K562 (cell line): ENCODE measurements at regions not wholly inside any gene's neighbourhood (a gene's known extent, or its start where the extent isn't known, plus 50 kb on each side); places are given as distances from the start of the nearest gene placed in this dataset.

Source experiments
- ATAC-seq: fragments of 200-7000 bp; cut with Tn5 transposase; 3 replicates; pipeline ENCODE4 v1.9.1; 2020; ENCODE audit warnings: moderate library complexity
- BruUV-seq: library from RNA; stranded (reverse); fragments of 400-500 nt; replicated peaks from 2 replicates; lab custom pipeline; 2021; lab: Mats Ljungman, UMichigan
- CTCF ChIA-PET: fragments of 300-600 bp; formaldehyde crosslinking; extraction: SDS; loops from one replicate; lab custom pipeline; 2021; ENCODE audit warnings: low intra/inter-chr PET ratio; lab: Yijun Ruan, JAX
- POLR2A ChIA-PET: fragments of 300-600, 350-650 bp; sonication (Branson Sonifier 250); formaldehyde crosslinking; extraction: SDS; loops from one replicate; lab custom pipeline; 2021; ENCODE audit warnings: antibody characterized with exemption, inconsistent platforms; lab: Yijun Ruan, JAX
- DNase-seq, 4 experiments: peaks; one replicate each; pipeline versions ENCODE4 v3.0.0 to v3.0.0-alpha.2; 2011 to 2018; ENCODE audit warnings: low spot score in 3 of 4, mixed read lengths in 3 of 4; ENCODE audit errors: extremely low read depth in 1 of 4
- FAIRE-seq: peaks from 2 replicates; lab custom pipeline; 2011; peaks lifted over from hg19 to GRCh38; lab: Jason Lieb, UNC
- H2AFZ ChIP-seq: 2 replicates; pipeline ENCODE4 v1.6.0; 2011; ENCODE audit warnings: low read depth, low read length, control low read depth, inconsistent platforms
- H3K27ac ChIP-seq: fragments of 200-600 bp; 3 replicates; pipeline ENCODE4 v1.8.0; 2011; ENCODE audit warnings: low read depth, mild to moderate bottlenecking, control low read depth, inconsistent platforms, low read length, moderate library complexity, mixed read lengths; ENCODE audit errors: extremely low read depth
- H3K27me3 ChIP-seq, 2 experiments: fragments of 300-600 bp in 1 of 2; 2 replicates in 1 of 2; 3 replicates in 1 of 2; pipeline versions ENCODE4 v1.6.0 to v1.8.0; 2011; ENCODE audit warnings: inconsistent platforms in 2 of 2, low read length in 2 of 2, mild to moderate bottlenecking in 1 of 2, mixed read lengths in 1 of 2, moderate library complexity in 1 of 2; ENCODE audit not compliant: control insufficient read depth in 2 of 2, insufficient read depth in 2 of 2
- H3K36me3 ChIP-seq: fragments of 300-600 bp; 3 replicates; pipeline ENCODE4 v1.8.0; 2011; ENCODE audit warnings: mild to moderate bottlenecking, low read length, inconsistent platforms; ENCODE audit not compliant: control insufficient read depth, insufficient read depth
- H3K4me1 ChIP-seq, 2 experiments: fragments of 200-600 bp in 1 of 2; replicated peaks in 1 of 2; 2 replicates in 1 of 2; 3 replicates in 1 of 2; pipeline versions ENCODE4 v1.5.1 to v1.8.0; 2011; ENCODE audit warnings: inconsistent platforms in 2 of 2, low read length in 2 of 2, mild to moderate bottlenecking in 1 of 2, mixed read lengths in 1 of 2, moderate library complexity in 1 of 2; ENCODE audit not compliant: control insufficient read depth in 2 of 2, insufficient read depth in 2 of 2
- H3K4me2 ChIP-seq: 2 replicates; pipeline ENCODE4 v1.6.1; 2011; ENCODE audit warnings: low read length, control low read depth, inconsistent platforms, mixed read lengths; ENCODE audit not compliant: insufficient read depth
- H3K4me3 ChIP-seq: fragments of 200-600 bp; sonication (generic), shearing (Covaris generic); 2 replicates; pipeline ENCODE4 v1.5.1; 2016; ENCODE audit warnings: control low read depth, inconsistent platforms
- H3K79me2 ChIP-seq: fragments of 200-600 bp; 3 replicates; pipeline ENCODE4 v1.8.0; 2011; ENCODE audit warnings: low read length, inconsistent platforms; ENCODE audit not compliant: control insufficient read depth, insufficient read depth
- H3K9ac ChIP-seq, 2 experiments: 2 replicates each; pipeline versions ENCODE4 v1.6.0 to v1.6.1; 2011; ENCODE audit warnings: low read depth in 2 of 2, low read length in 2 of 2, control low read depth in 1 of 2, inconsistent platforms in 1 of 2, mild to moderate bottlenecking in 1 of 2, mixed read lengths in 1 of 2; ENCODE audit not compliant: insufficient read depth in 1 of 2
- H3K9me1 ChIP-seq: one replicate; pipeline ENCODE4 v1.6.0; 2011; ENCODE audit warnings: inconsistent platforms, mild to moderate bottlenecking, low read length, moderate library complexity; ENCODE audit not compliant: control insufficient read depth, insufficient read depth
- H3K9me3 ChIP-seq: replicated peaks from 2 replicates; pipeline ENCODE4 v1.5.1; 2011; ENCODE audit warnings: low read depth, low read length, inconsistent platforms; ENCODE audit not compliant: control insufficient read depth, insufficient read depth
- H4K20me1 ChIP-seq: replicated peaks from 2 replicates; pipeline ENCODE4 v1.6.1; 2011; ENCODE audit warnings: low read length, inconsistent platforms, mixed read lengths; ENCODE audit not compliant: control insufficient read depth, insufficient read depth
- CUX1 ChIP-seq: fragments of 200-800 bp; sonication (Bioruptor generic); IDR thresholded peaks from 2 replicates; pipeline ENCODE4 v1.6.1; 2016; ENCODE audit warnings: missing genetic modification characterization, missing compliant biosample characterization
- DMBX1 ChIP-seq: fragments of 250-450 bp; sonication (Bioruptor Pico); IDR thresholded peaks from 2 replicates; pipeline ENCODE4 v1.8.0; 2022; ENCODE audit warnings: inconsistent platforms, mild to moderate bottlenecking, moderate library complexity, borderline replicate concordance
- E2F3 ChIP-seq: fragments of 250-450 bp; sonication (Bioruptor Pico); IDR thresholded peaks from 2 replicates; pipeline ENCODE4 v1.4.0; 2020; ENCODE audit warnings: mild to moderate bottlenecking
- NFE2L1 ChIP-seq: fragments of 450-650 bp; IDR thresholded peaks from 2 replicates; pipeline ENCODE4 v1.6.1; 2016; ENCODE audit warnings: missing genetic modification characterization, low read depth, mild to moderate bottlenecking, missing compliant biosample characterization, moderate library complexity, borderline replicate concordance
- TAF9B ChIP-seq: fragments of 450-650 bp; IDR thresholded peaks from 2 replicates; pipeline ENCODE4 v1.6.1; 2018; ENCODE audit warnings: mild to moderate bottlenecking; ENCODE audit not compliant: partially characterized antibody
- WGBS: fragments of 100-300 bp; shearing (Covaris generic); methylation state at CpG from one replicate; pipeline ENCODE4 v1.1.6; 2016; ENCODE audit warnings: low coverage, mixed read lengths; ENCODE audit not compliant: insufficient coverage; ENCODE audit errors: missing lambda C conversion rate; 5-methylcytosine and 5-hydroxymethylcytosine counted together
- in situ Hi-C: fragments of 300-500 bp; cut with MboI; formaldehyde crosslinking; loops from 4 replicates; pipeline ENCODE4 v1.15.0; 2018; ENCODE audit warnings: inconsistent platforms, mixed read lengths
- intact Hi-C: fragments of 100-400 bp; cut with micrococcal nuclease; formaldehyde crosslinking; loops from 2 replicates; pipeline ENCODE4 v1.14.2; 2022
- TF ChIP-seq, protein P1 (sequence below): sonication (generic); formaldehyde crosslinking; IDR thresholded peaks from 2 replicates; pipeline ENCODE4 v1.4.0; 2020; ENCODE audit warnings: mild to moderate bottlenecking, missing genetic modification reagents

GRCh38 chr5:167352801-167353200, 938.6 kb upstream of the WWC1 start:
- TF ChIP-seq E2F3 (CRISPR knock-in tag) = no peak
- no peak for TF ChIP-seq DMBX1 (CRISPR knock-in tag)
- TF ChIP-seq CUX1 (CRISPR knock-in tag) = no peak
- TF ChIP-seq, protein P1, sequence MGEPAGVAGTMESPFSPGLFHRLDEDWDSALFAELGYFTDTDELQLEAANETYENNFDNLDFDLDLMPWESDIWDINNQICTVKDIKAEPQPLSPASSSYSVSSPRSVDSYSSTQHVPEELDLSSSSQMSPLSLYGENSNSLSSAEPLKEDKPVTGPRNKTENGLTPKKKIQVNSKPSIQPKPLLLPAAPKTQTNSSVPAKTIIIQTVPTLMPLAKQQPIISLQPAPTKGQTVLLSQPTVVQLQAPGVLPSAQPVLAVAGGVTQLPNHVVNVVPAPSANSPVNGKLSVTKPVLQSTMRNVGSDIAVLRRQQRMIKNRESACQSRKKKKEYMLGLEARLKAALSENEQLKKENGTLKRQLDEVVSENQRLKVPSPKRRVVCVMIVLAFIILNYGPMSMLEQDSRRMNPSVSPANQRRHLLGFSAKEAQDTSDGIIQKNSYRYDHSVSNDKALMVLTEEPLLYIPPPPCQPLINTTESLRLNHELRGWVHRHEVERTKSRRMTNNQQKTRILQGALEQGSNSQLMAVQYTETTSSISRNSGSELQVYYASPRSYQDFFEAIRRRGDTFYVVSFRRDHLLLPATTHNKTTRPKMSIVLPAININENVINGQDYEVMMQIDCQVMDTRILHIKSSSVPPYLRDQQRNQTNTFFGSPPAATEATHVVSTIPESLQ = no peak
- TF ChIP-seq TAF9B = no peak
- no peak for TF ChIP-seq NFE2L1 (tag)
- BruUV-seq = no TSS peak

More at GRCh38 chr5:167352801-167353200, 938.6 kb upstream of the WWC1 start:
- Histone ChIP-seq H3K4me3 (no peak overlapping the region), H3K27me3 (no peaks in the 10 kb centered on the region), H3K27ac (no peak overlapping the region), H3K36me3 (no peaks in the 10 kb centered on the region), H3K9me1 (no peaks in the 10 kb centered on the region), H4K20me1 (no peaks in the 10 kb centered on the region), H3K79me2 (no peaks in the 10 kb centered on the region), H3K9me3 (no peaks in the 10 kb centered on the region), H3K4me1 (no peaks in the 10 kb centered on the region), H2AFZ (no peak overlapping the region), H3K9ac (no peak overlapping the region), H3K4me2 (no peak overlapping the region)
- WGBS = 1% methylated on average over 10 of the region's 10 CpGs
- ChIA-PET POLR2A (no interaction called here), CTCF (no interaction called here)
- intact Hi-C loops (no loop called here), in situ Hi-C loops (no loop called here)
- no peak for FAIRE-seq
- no peak for ATAC-seq
- DNase-seq = no peak
